K562 (cell line): ENCODE measurements at regions not wholly inside any gene's neighbourhood (a gene's known extent, or its start where the extent isn't known, plus 50 kb on each side); places are given as distances from the start of the nearest gene placed in this dataset.

Experiments used
- ATAC-seq: fragments of 200-7000 bp; cut with Tn5 transposase; 3 replicates; pipeline ENCODE4 v1.9.1; 2020; ENCODE audit warnings: moderate library complexity
- BruUV-seq: library from RNA; stranded (reverse); fragments of 400-500 nt; replicated peaks from 2 replicates; lab custom pipeline; 2021; lab: Mats Ljungman, UMichigan
- CTCF ChIA-PET: fragments of 300-600 bp; formaldehyde crosslinking; extraction: SDS; loops from one replicate; lab custom pipeline; 2021; ENCODE audit warnings: low intra/inter-chr PET ratio; lab: Yijun Ruan, JAX
- POLR2A ChIA-PET: fragments of 300-600, 350-650 bp; sonication (Branson Sonifier 250); formaldehyde crosslinking; extraction: SDS; loops from one replicate; lab custom pipeline; 2021; ENCODE audit warnings: antibody characterized with exemption, inconsistent platforms; lab: Yijun Ruan, JAX
- DNase-seq, 4 experiments: peaks; one replicate each; pipeline versions ENCODE4 v3.0.0 to v3.0.0-alpha.2; 2011 to 2018; ENCODE audit warnings: low spot score in 3 of 4, mixed read lengths in 3 of 4; ENCODE audit errors: extremely low read depth in 1 of 4
- FAIRE-seq: peaks from 2 replicates; lab custom pipeline; 2011; peaks lifted over from hg19 to GRCh38; lab: Jason Lieb, UNC
- H2AFZ ChIP-seq: 2 replicates; pipeline ENCODE4 v1.6.0; 2011; ENCODE audit warnings: low read depth, low read length, control low read depth, inconsistent platforms
- H3K27ac ChIP-seq: fragments of 200-600 bp; 3 replicates; pipeline ENCODE4 v1.8.0; 2011; ENCODE audit warnings: low read depth, mild to moderate bottlenecking, control low read depth, inconsistent platforms, low read length, moderate library complexity, mixed read lengths; ENCODE audit errors: extremely low read depth
- H3K27me3 ChIP-seq, 2 experiments: fragments of 300-600 bp in 1 of 2; 2 replicates in 1 of 2; 3 replicates in 1 of 2; pipeline versions ENCODE4 v1.6.0 to v1.8.0; 2011; ENCODE audit warnings: inconsistent platforms in 2 of 2, low read length in 2 of 2, mild to moderate bottlenecking in 1 of 2, mixed read lengths in 1 of 2, moderate library complexity in 1 of 2; ENCODE audit not compliant: control insufficient read depth in 2 of 2, insufficient read depth in 2 of 2
- H3K36me3 ChIP-seq: fragments of 300-600 bp; 3 replicates; pipeline ENCODE4 v1.8.0; 2011; ENCODE audit warnings: mild to moderate bottlenecking, low read length, inconsistent platforms; ENCODE audit not compliant: control insufficient read depth, insufficient read depth
- H3K4me1 ChIP-seq, 2 experiments: fragments of 200-600 bp in 1 of 2; replicated peaks in 1 of 2; 2 replicates in 1 of 2; 3 replicates in 1 of 2; pipeline versions ENCODE4 v1.5.1 to v1.8.0; 2011; ENCODE audit warnings: inconsistent platforms in 2 of 2, low read length in 2 of 2, mild to moderate bottlenecking in 1 of 2, mixed read lengths in 1 of 2, moderate library complexity in 1 of 2; ENCODE audit not compliant: control insufficient read depth in 2 of 2, insufficient read depth in 2 of 2
- H3K4me2 ChIP-seq: 2 replicates; pipeline ENCODE4 v1.6.1; 2011; ENCODE audit warnings: low read length, control low read depth, inconsistent platforms, mixed read lengths; ENCODE audit not compliant: insufficient read depth
- H3K4me3 ChIP-seq: fragments of 200-600 bp; sonication (generic), shearing (Covaris generic); 2 replicates; pipeline ENCODE4 v1.5.1; 2016; ENCODE audit warnings: control low read depth, inconsistent platforms
- H3K79me2 ChIP-seq: fragments of 200-600 bp; 3 replicates; pipeline ENCODE4 v1.8.0; 2011; ENCODE audit warnings: low read length, inconsistent platforms; ENCODE audit not compliant: control insufficient read depth, insufficient read depth
- H3K9ac ChIP-seq, 2 experiments: 2 replicates each; pipeline versions ENCODE4 v1.6.0 to v1.6.1; 2011; ENCODE audit warnings: low read depth in 2 of 2, low read length in 2 of 2, control low read depth in 1 of 2, inconsistent platforms in 1 of 2, mild to moderate bottlenecking in 1 of 2, mixed read lengths in 1 of 2; ENCODE audit not compliant: insufficient read depth in 1 of 2
- H3K9me1 ChIP-seq: one replicate; pipeline ENCODE4 v1.6.0; 2011; ENCODE audit warnings: inconsistent platforms, mild to moderate bottlenecking, low read length, moderate library complexity; ENCODE audit not compliant: control insufficient read depth, insufficient read depth
- H3K9me3 ChIP-seq: replicated peaks from 2 replicates; pipeline ENCODE4 v1.5.1; 2011; ENCODE audit warnings: low read depth, low read length, inconsistent platforms; ENCODE audit not compliant: control insufficient read depth, insufficient read depth
- H4K20me1 ChIP-seq: replicated peaks from 2 replicates; pipeline ENCODE4 v1.6.1; 2011; ENCODE audit warnings: low read length, inconsistent platforms, mixed read lengths; ENCODE audit not compliant: control insufficient read depth, insufficient read depth
- BRCA1 ChIP-seq, 2 experiments: fragments of 450-650 bp in 1 of 2; sonication (generic) in 1 of 2; formaldehyde crosslinking in 1 of 2; IDR thresholded peaks; 2 replicates each; pipeline versions ENCODE4 v1.5.0 to v1.6.1; 2017 to 2020; ENCODE audit warnings: mild to moderate bottlenecking in 1 of 2, missing genetic modification reagents in 1 of 2
- BRD9 ChIP-seq: fragments of 450-650 bp; IDR thresholded peaks from 2 replicates; pipeline ENCODE4 v1.6.1; 2018; ENCODE audit warnings: low read depth; ENCODE audit not compliant: partially characterized antibody
- CHCHD3 ChIP-seq: fragments of 250-450 bp; sonication (Bioruptor Pico); IDR thresholded peaks from 2 replicates; pipeline ENCODE4 v2.1.2; 2022; ENCODE audit warnings: mild to moderate bottlenecking
- ELK1 ChIP-seq: sonication (generic); formaldehyde crosslinking; IDR thresholded peaks from 2 replicates; pipeline ENCODE4 v1.8.1; 2022; ENCODE audit warnings: missing genetic modification reagents
- FUS ChIP-seq: fragments of 200-400 bp; formaldehyde crosslinking; optimal IDR thresholded peaks from 2 replicates; pipeline ENCODE3; 2017; ENCODE audit warnings: low read depth, low read length
- GMEB1 ChIP-seq: fragments of 250-450 bp; sonication (Bioruptor Pico); IDR thresholded peaks from 2 replicates; pipeline ENCODE4 v1.4.0; 2020; ENCODE audit warnings: mild to moderate bottlenecking
- JUNB ChIP-seq: fragments of 450-650 bp; formaldehyde crosslinking; conservative IDR thresholded peaks from 2 replicates; pipeline ENCODE4 v1.4.0; 2020; ENCODE audit warnings: mild to moderate bottlenecking
- TEAD1 ChIP-seq, 2 experiments: fragments of 450-650 bp in 1 of 2; sonication (generic) in 1 of 2; formaldehyde crosslinking; IDR thresholded peaks; 2 replicates each; pipeline versions ENCODE4 v1.4.0 to v1.8.0; 2020 to 2022; ENCODE audit warnings: mild to moderate bottlenecking in 2 of 2, missing genetic modification reagents in 1 of 2
- ZNF165 ChIP-seq: fragments of 250-450 bp; sonication (Bioruptor Pico); IDR thresholded peaks from 2 replicates; pipeline ENCODE4 v1.4.0; 2020; ENCODE audit warnings: borderline replicate concordance
- WGBS: fragments of 100-300 bp; shearing (Covaris generic); methylation state at CpG from one replicate; pipeline ENCODE4 v1.1.6; 2016; ENCODE audit warnings: low coverage, mixed read lengths; ENCODE audit not compliant: insufficient coverage; ENCODE audit errors: missing lambda C conversion rate; 5-methylcytosine and 5-hydroxymethylcytosine counted together
- in situ Hi-C: fragments of 300-500 bp; cut with MboI; formaldehyde crosslinking; loops from 4 replicates; pipeline ENCODE4 v1.15.0; 2018; ENCODE audit warnings: inconsistent platforms, mixed read lengths
- intact Hi-C: fragments of 100-400 bp; cut with micrococcal nuclease; formaldehyde crosslinking; loops from 2 replicates; pipeline ENCODE4 v1.14.2; 2022

GRCh38 chr13:56110751-56111150 is 1030.0 kb upstream of the PRR20A start:
- Histone ChIP-seq H3K27me3 (no peaks in the 10 kb centered on the region), H3K79me2 (no peaks in the 10 kb centered on the region), H3K27ac (no peak overlapping the region), H3K36me3 (no peaks in the 10 kb centered on the region), H3K4me2 (no peak overlapping the region), H3K4me1 (no peaks in the 10 kb centered on the region), H3K9ac (no peak overlapping the region), H4K20me1 (no peaks in the 10 kb centered on the region), H3K4me3 (no peak overlapping the region), H2AFZ (no peak overlapping the region), H3K9me1 (no peaks in the 10 kb centered on the region), H3K9me3 (no peaks in the 10 kb centered on the region)
- no peak for FAIRE-seq
- in situ Hi-C loops (no loop called here), intact Hi-C loops (no loop called here)
- DNase-seq = no peak
- no peak for ATAC-seq
- ChIA-PET POLR2A (no interaction called here), CTCF (no interaction called here)
- WGBS = 0% methylated on average over 2 of the region's 3 CpGs
- BruUV-seq = no TSS peak
- TF ChIP-seq FUS (no peak), GMEB1 (CRISPR knock-in tag) (no peak), TEAD1 (CRISPR knock-in tag; IDR thresholded peaks at IDR 0.05) (no peak), BRCA1 (IDR thresholded peaks at IDR 0.05) (no peak), BRCA1 (CRISPR knock-in tag; IDR thresholded peaks at IDR 0.05) (no peak), BRD9 (no peak), CHCHD3 (CRISPR knock-in tag) (no peak), JUNB (no peak), ZNF165 (CRISPR knock-in tag) (no peak), ELK1 (CRISPR knock-in tag) (no peak)
